ENCODE measurements at regions not wholly inside any gene's neighbourhood (a gene's known extent, or its start where the extent isn't known, plus 50 kb on each side); places are given as distances from the start of the nearest gene placed in this dataset.

DNA sequence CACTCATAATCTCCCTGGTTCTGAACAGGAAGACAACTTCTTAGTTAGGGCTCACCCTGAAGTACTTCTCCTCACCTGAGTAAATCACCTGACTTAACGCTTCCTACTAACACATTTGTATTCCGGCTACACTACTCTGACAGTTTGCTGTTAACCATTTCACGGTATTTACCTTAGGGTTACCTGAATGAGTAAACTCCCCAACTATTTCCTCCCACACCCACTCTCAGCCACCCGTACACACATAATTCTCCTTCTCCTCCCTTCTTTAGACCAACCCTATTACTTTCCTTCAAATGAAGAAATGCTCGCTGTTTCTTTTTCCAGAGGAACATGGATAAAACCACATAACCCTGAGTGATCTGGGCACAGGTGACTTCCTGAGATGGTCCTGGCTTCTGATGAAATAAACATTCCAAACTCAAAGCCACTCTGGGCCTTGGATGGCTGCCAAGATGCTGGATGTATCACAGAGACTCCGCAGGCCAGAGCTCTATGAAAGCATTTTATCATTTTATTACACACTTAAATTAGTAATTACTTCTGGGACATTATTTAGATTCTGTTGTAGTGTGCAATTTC, 183.6 kb upstream of the ATP11B start:
- H3K36me3 ChIP-seq (ENCODE audit: low read depth, missing control alignments) = no peaks in the 10 kb centered on the region
- H3K4me1 ChIP-seq = no peaks in the 10 kb centered on the region
- intact Hi-C loops (cut with DNase I; ENCODE audit: low total_unique reads) = no loop called here
- 63 to 65% methylated on average over 6 of the region's 6 CpGs for WGBS, 2 donors
- no peak for TF ChIP-seq POLR2A (IDR thresholded peaks at IDR 0.05)
- TF ChIP-seq, protein P1, sequence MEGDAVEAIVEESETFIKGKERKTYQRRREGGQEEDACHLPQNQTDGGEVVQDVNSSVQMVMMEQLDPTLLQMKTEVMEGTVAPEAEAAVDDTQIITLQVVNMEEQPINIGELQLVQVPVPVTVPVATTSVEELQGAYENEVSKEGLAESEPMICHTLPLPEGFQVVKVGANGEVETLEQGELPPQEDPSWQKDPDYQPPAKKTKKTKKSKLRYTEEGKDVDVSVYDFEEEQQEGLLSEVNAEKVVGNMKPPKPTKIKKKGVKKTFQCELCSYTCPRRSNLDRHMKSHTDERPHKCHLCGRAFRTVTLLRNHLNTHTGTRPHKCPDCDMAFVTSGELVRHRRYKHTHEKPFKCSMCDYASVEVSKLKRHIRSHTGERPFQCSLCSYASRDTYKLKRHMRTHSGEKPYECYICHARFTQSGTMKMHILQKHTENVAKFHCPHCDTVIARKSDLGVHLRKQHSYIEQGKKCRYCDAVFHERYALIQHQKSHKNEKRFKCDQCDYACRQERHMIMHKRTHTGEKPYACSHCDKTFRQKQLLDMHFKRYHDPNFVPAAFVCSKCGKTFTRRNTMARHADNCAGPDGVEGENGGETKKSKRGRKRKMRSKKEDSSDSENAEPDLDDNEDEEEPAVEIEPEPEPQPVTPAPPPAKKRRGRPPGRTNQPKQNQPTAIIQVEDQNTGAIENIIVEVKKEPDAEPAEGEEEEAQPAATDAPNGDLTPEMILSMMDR (IDR thresholded peaks at IDR 0.05) = no peak
- H3K27me3 ChIP-seq = no peaks in the 10 kb centered on the region
- no peaks in the 10 kb centered on the region for H3K9me3 ChIP-seq
- DNase-seq = peak; percentile 21
- H3K27ac ChIP-seq = no peak overlapping the region
- no peak overlapping the region for H3K4me3 ChIP-seq

- no peak for DNase-seq
- Histone ChIP-seq H3K4me3 (no peak overlapping the region), H3K27me3 (no peaks in the 10 kb centered on the region), H3K36me3 (ENCODE audit: low read depth, missing control alignments) (no peaks in the 10 kb centered on the region), H3K27ac (no peak overlapping the region), H3K4me1 (no peaks in the 10 kb centered on the region), H3K9me3 (no peaks in the 10 kb centered on the region)
- WGBS, 2 donors = 93% methylated on average over 3 of the region's 3 CpGs
- TF ChIP-seq POLR2A (IDR thresholded peaks at IDR 0.05) = no peak
- TF ChIP-seq, protein P1 (IDR thresholded peaks at IDR 0.05) = no peak
- intact Hi-C loops (cut with DNase I; ENCODE audit: low total_unique reads) = no loop called here
Measured at GRCh38 chr3:182612332-182612731, 181.0 kb upstream of the ATP11B start.

DNA sequence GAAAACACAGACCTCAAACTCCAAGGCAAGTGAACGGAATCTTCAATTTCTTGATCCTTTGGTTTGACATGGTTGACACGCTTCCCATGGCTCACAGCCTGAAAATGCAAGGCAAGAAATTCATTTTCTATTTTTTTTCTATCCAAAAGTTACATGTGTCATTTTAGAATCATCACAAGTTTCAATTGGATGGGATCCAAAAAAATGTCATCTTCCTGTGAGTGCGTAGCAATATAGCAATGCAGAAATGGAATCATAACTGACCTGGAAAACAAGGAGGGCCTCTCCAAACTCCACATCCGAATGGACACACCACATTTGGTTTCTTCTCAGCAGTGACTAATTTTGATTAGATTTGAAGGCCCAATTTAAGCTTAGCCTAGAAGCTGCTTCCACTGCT, 175.8 kb upstream of the ATP11B start:
- no peak overlapping the region for H3K27ac ChIP-seq
- intact Hi-C loops (cut with DNase I; ENCODE audit: low total_unique reads) = no loop called here
- H3K27me3 ChIP-seq = no peaks in the 10 kb centered on the region
- no peak overlapping the region for H3K4me3 ChIP-seq
- TF ChIP-seq POLR2A (IDR thresholded peaks at IDR 0.05) = no peak
- TF ChIP-seq, protein P1 (IDR thresholded peaks at IDR 0.05) = no peak
- DNase-seq = no peak
- WGBS, 2 donors = 75 to 88% methylated on average over 4 of the region's 4 CpGs
- no peaks in the 10 kb centered on the region for H3K9me3 ChIP-seq
- H3K4me1 ChIP-seq = no peaks in the 10 kb centered on the region
- H3K36me3 ChIP-seq (ENCODE audit: low read depth, missing control alignments) = no peaks in the 10 kb centered on the region

DNA sequence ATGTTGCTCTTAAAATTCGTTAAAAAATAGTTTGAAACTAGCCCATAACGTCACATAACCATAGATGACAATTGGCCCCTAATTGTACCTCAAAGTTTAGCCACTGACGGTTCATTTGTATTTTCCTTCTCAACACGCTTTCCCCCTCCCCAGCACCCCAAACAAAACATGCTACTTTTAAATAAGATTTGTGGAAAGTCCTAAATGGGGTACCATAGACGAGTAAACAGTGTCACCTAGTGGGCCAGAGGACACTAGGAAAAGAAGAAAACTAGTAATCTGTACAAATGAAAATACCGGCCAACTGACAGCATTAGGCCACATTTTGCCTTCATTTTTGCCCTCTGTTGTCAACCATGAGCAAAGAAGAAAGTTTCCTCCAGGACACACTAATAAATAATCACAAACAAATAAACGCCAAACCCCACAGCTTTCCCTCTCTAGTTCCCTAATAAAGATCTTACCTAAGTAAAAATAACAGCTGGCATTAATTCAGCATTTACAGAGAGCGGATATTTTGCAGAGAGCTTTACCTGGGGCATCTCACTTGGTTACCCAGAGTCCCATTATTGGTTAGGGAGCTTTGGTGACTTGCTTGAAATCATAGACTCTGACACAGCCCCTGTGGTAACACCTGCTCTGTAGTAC, 175.1 kb upstream of the ATP11B start:
- no peak for DNase-seq
- no peak overlapping the region for H3K27ac ChIP-seq
- intact Hi-C loops (cut with DNase I; ENCODE audit: low total_unique reads) = no loop called here
- no peaks in the 10 kb centered on the region for H3K4me1 ChIP-seq
- no peak for TF ChIP-seq POLR2A (IDR thresholded peaks at IDR 0.05)
- TF ChIP-seq, protein P1 (IDR thresholded peaks at IDR 0.05) = peak in 2 of 3 experiments; percentile 19 to 33
- no peaks in the 10 kb centered on the region for H3K36me3 ChIP-seq (ENCODE audit: low read depth, missing control alignments)
- no peaks in the 10 kb centered on the region for H3K27me3 ChIP-seq
- H3K4me3 ChIP-seq = no peak overlapping the region
- no peaks in the 10 kb centered on the region for H3K9me3 ChIP-seq
- WGBS, 2 donors = 46 to 51% methylated on average over 8 of the region's 8 CpGs

Measured in testis (tissue), 2 donors.